ENCODE measurements at regions not wholly inside any gene's neighbourhood (a gene's known extent, or its start where the extent isn't known, plus 50 kb on each side); places are given as distances from the start of the nearest gene placed in this dataset.
"Not testable (repeated sequence)": the region's sequence is repeated elsewhere in the genome, so short reads cannot be mapped to it uniquely, and the experiment has no call there.

DNA sequence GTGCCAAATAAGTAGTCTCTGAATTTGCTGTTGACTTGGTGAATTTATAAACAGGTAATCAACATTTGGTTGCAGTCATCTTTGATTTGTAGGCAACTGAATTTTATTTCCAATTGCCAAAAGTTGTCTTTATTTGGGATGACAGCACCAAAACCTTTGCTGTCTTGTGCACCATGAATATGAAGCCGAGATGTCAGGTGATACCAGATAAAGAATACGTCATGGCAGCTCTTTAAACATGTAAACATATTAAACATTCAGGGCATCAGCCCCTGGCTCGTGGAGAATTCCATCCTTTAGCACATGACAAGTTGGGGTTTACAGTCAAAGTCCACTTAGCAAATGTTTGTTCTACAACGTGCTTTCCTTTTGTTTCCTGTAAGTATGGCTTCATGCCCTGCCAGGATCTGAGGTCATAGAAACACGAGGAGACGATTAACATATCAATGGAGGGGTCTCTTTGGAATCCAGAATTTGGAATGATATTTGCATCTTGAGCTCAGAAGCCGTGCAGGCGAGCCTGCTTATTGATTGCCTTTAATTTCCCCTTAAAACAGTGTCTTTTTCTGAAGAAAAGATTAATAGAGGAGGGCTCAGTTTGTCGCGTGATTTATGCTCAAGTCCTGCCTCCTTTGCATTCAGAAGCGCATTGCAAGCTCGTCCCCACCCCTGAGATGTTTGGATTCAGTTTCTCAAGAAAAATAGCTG, 170.2 kb upstream of the ZNF217 start:
- no peak for DNase-seq (ENCODE audit: low read depth)
- no peak overlapping the region for H3K4me3 ChIP-seq (ENCODE audit: low read length)

DNA sequence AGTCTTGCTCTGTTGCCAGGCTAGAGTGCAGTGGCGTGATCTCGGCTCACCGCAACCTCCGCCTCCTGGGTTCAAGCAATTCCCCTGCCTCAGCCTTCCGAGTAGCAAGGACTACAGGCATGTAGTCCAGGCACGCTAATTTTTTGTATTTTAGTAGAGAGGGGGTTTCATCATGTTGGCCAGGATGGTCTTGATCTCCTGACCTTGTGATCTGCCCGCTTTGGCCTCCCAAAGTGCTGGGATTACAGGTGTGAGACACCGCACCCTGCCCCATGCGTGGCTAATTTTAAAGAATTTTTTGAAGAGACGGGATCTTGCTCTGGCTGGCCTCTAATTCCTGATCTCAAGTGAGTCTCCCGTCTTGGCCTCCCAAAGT, 168.8 kb upstream of the ZNF217 start:
- not testable (repeated sequence) for H3K4me3 ChIP-seq (ENCODE audit: low read length); DNase-seq (ENCODE audit: low read depth)

More for the DNA sequence above, 170.2 kb upstream of the ZNF217 start:
- TF ChIP-seq, protein P1, sequence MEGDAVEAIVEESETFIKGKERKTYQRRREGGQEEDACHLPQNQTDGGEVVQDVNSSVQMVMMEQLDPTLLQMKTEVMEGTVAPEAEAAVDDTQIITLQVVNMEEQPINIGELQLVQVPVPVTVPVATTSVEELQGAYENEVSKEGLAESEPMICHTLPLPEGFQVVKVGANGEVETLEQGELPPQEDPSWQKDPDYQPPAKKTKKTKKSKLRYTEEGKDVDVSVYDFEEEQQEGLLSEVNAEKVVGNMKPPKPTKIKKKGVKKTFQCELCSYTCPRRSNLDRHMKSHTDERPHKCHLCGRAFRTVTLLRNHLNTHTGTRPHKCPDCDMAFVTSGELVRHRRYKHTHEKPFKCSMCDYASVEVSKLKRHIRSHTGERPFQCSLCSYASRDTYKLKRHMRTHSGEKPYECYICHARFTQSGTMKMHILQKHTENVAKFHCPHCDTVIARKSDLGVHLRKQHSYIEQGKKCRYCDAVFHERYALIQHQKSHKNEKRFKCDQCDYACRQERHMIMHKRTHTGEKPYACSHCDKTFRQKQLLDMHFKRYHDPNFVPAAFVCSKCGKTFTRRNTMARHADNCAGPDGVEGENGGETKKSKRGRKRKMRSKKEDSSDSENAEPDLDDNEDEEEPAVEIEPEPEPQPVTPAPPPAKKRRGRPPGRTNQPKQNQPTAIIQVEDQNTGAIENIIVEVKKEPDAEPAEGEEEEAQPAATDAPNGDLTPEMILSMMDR (IDR thresholded peaks at IDR 0.05; ENCODE audit: insufficient read depth, low read depth, low read length, missing control alignments), result no peak

DNA sequence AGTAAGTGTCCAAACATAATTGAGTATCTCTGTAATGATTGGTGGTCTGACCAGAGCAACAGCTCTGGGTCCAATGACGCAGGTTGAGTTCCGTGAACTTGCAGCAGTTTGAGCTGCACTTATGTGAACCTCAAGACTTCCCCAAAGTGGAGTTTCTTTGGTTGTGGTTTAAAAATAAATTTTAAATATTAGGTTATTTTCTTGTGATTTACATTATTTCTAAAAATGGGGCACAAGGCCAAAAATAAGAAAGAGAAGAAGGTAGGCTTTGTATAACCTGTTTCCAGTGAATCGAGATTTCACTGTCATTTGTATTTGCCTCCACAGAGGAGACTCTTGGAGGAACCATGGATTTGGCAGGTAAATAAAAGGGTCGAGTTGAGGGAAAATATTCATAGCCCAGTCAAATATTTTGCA, 166.4 kb upstream of the ZNF217 start:
- TF ChIP-seq, protein P1 (IDR thresholded peaks at IDR 0.05; ENCODE audit: insufficient read depth, low read depth, low read length, missing control alignments), result no peak
- H3K4me3 ChIP-seq (ENCODE audit: low read length), result no peak overlapping the region
- no peak for DNase-seq (ENCODE audit: low read depth)

DNA sequence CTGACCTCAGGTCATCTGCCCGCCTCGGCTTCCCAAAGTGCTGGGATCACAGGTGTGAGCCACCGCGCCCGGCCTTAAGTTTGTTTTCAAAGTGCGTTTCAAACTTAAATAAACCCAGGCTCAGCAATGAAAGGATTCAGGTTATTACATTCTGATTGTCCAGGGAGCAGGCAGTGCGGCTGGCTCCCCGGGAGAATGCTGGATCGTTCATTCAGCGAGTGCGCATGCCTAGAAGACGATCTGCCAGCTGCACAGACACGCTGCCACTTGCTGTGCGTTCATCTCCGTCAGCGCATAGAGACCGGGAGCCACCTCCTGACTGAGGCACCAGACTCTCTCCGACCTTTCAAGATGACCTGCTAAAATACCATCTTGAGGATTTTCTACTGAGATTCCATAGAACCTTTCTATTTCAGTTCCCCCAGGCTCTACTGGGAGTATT, 163.9 kb upstream of the ZNF217 start:
- TF ChIP-seq, protein P1 (IDR thresholded peaks at IDR 0.05; ENCODE audit: insufficient read depth, low read depth, low read length, missing control alignments), result no peak
- H3K4me3 ChIP-seq (ENCODE audit: low read length), result no peak overlapping the region
- peak; percentile 81 for DNase-seq (ENCODE audit: low read depth)

DNA sequence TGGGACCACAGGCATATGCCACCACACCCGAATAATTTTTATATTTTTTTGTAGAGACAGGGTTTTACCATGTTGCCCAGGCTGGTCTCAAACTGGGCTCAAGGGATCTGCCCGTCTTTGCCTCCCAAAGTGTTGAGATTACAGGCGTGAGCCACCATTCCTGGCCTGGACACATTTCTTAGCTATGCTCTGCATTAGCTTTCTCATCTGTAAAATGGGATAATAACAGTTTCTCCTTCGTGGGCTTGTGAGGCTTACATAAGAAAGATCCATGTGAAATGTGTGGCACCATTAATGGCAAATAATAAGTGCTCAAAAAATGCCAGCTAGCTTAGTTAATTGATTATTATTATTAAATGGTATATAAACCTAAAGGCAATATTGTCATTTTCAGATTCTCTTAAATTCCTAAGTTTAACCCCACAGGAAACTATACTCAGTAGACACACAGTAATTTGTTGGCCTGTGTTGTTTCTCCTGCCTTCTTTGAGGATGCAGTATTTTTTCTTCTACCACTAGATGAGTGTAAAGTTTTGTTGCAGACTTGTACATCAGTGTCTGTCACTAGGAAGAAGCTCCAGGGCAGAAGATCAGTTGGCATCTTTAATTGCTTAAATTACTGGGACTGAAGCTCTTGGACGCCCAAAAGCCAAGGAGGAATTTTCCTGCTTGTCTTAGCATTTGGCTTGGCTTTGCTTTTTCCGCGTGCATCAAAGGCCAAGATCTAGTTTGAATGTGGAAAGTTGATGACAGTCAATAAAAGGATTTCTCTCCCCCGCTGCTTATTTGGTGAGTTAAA, 162.3 kb upstream of the ZNF217 start:
- DNase-seq (ENCODE audit: low read depth), result no peak
- TF ChIP-seq, protein P1 (IDR thresholded peaks at IDR 0.05; ENCODE audit: insufficient read depth, low read depth, low read length, missing control alignments), result no peak
- no peak overlapping the region for H3K4me3 ChIP-seq (ENCODE audit: low read length)

DNA sequence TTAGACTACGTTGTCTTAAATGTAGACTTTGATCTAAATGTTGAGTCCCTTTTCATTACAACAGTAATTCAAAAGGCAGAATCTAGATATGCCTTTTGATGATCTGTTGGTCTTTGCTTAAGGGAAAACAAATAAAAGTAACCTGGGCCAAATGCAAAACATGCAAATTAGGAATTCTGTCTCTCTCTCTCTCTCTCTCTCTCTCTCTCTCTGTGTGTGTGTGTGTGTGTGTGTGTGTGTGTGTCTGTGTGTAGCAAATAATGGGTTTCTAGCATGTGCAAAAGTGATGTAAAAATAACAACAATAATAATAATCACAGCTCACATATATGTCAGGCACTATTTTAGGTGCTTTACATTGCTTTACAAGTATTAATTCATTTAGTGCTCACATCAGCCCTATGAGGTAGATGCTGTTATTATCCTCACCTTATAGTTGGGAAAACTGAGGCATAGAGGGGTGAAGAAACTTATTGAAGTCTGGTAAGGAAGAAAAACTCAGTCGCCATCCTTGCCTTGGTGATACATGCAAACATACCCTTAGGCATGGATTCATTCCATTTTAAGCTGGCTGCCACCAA, 160.3 kb upstream of the ZNF217 start:
- TF ChIP-seq, protein P1 (IDR thresholded peaks at IDR 0.05; ENCODE audit: insufficient read depth, low read depth, low read length, missing control alignments), result no peak
- DNase-seq (ENCODE audit: low read depth), result no peak
- H3K4me3 ChIP-seq (ENCODE audit: low read length), result no peak overlapping the region
